ENCODE measurements at regions not wholly inside any gene's neighbourhood (a gene's known extent, or its start where the extent isn't known, plus 50 kb on each side); places are given as distances from the start of the nearest gene placed in this dataset.

DNA sequence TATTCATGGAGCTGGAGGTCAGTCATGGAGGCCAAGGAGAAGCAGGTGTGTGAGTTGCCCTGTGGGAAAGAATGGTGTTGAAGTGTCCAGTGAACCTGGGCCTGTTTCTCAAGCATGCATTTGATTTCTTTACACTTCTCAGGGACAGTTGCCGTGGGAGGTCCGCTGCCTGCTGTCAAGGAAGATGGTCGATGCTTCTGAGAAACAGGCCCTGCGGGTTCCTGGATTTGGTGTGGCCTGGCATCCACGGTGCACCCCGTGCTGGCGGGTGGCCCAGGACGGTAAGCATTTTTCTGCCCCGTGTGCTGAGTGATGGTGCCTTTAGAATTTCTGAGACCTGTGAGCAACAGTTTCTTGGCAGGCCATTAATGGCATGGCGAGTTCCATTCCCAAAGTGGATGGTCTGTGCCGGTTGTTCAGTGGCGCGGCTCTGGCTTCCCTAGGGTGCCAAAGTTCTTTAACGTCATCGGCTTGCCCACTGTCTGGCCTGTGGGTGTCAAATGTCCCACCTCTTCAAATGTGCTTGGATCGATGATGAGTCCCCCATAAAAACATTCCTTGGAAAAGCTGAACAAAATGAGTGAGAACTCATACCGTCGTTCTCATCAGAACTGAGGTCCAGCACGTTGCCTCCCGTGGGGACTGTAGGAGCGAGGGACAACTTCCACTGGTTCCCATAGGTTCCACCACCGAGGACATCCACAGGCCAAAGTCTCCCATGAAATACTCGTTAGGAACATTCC, 107.2 kb downstream of the SNRPN start:
- no peaks in the 10 kb centered on the region for H3K27me3 ChIP-seq (ENCODE audit: control insufficient read depth, insufficient read depth, low read length)
- H3K27ac ChIP-seq (ENCODE audit: insufficient read depth, low read length, poor library complexity, severe bottlenecking) = no peak overlapping the region
- H3K27me3 Mint-ChIP-seq = no peaks in the 10 kb centered on the region
- H3K4me3 ChIP-seq (ENCODE audit: low read depth, low read length) = no peak overlapping the region
- H3K9me3 Mint-ChIP-seq = peaks cover 0 to 98% (median 54%) of the 10 kb centered on the region in 7 donors
- no peaks in the 10 kb centered on the region for H3K4me1 ChIP-seq (ENCODE audit: control insufficient read depth, insufficient read depth, low read length, poor library complexity, severe bottlenecking)
- ATAC-seq (ENCODE audit: low read depth in 2 of 2) (no peak), DNase-seq (no peak)
- no peak overlapping the region for H3K27ac Mint-ChIP-seq
- H3K4me3 Mint-ChIP-seq = peak overlapping the region in 1 of 4 donors; percentile 13
- H3K4me1 Mint-ChIP-seq = no peaks in the 10 kb centered on the region
- peaks cover 76% of the 10 kb centered on the region for H3K36me3 Mint-ChIP-seq
- peaks cover 74% of the 10 kb centered on the region for H3K36me3 ChIP-seq (ENCODE audit: control insufficient read depth, insufficient read depth, low read length)
- peaks cover 90 to 100% of the 10 kb centered on the region in 2 experiments for H3K9me3 ChIP-seq (ENCODE audit: control insufficient read depth in 2 of 2, low read length in 2 of 2)

DNA sequence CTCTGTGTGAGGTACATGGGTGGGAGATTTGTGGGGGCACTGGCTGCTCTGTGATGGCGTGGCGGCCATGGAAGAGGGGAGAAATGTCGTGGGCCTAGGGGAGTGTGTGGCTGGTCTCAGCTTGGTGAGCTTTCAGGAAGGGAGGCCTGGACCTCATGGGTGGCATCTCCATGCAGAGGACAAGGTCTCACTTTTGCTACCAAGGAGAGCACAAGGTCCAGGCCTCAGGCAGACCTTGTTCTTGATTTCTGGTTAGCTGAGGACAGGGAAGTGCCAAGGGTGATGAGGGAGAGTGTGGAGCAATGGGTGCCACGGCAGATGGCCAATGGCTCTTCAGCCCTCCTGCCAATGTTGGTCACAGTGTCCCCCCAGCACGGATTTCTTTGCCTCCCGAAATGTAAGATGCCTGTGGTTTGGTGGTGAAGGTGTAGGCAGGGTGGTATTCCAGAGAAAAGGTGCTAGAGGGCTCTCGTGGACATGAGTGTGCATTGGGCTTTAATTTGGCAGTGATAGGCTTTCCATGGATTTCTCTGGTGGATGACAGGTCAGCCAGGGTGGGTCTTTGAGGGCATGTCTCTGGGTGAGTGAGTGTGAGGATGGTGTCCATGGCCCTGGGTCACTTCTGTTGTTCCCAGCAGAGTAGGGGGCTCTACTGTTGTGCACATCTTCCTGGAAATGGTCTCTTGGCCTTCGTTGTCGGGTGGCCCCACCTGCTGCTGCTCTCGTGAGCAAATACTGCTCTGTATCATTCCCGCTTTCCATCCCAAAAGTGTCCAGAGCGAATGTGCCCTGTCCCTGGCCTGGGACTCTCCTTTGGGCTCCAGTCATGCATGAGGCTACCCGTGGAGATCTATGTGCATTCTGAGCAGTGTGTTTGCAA, 108.0 kb downstream of the SNRPN start:
- no peaks in the 10 kb centered on the region for H3K27me3 ChIP-seq (ENCODE audit: control insufficient read depth, insufficient read depth, low read length)

DNA sequence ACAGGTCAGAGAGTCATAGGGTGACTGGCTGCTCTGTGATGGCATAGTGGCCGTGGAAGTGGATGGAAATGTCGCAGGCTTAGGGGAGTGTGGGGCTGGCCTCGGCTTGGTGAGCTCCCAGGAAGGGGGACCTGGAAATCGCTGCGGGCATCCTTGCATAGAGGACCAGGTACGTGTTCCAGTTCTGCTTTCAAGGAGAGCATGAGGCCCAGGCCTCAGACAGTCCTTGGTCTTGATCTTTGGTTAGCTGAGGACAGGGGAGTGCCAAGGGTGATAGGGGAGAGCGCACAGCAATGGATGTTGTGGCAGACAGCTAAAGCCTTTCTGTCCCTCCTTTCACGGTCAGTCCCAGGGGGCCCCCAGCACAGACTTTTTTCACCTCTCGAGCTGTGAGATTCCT, 110.5 kb downstream of the SNRPN start:
- Mint-ChIP-seq H3K9me3 (peaks cover 0 to 98% (median 48%) of the 10 kb centered on the region in 7 donors), H3K4me3 (no peak overlapping the region), H3K27me3 (no peaks in the 10 kb centered on the region), H3K36me3 (peaks cover 75% of the 10 kb centered on the region), H3K4me1 (no peaks in the 10 kb centered on the region), H3K27ac (no peak overlapping the region)
- Histone ChIP-seq H3K27ac (ENCODE audit: insufficient read depth, low read length, poor library complexity, severe bottlenecking) (no peak overlapping the region), H3K4me3 (ENCODE audit: low read depth, low read length) (no peak overlapping the region), H3K36me3 (ENCODE audit: control insufficient read depth, insufficient read depth, low read length) (peaks cover 83% of the 10 kb centered on the region), H3K4me1 (ENCODE audit: control insufficient read depth, insufficient read depth, low read length, poor library complexity, severe bottlenecking) (no peaks in the 10 kb centered on the region), H3K9me3 (ENCODE audit: control insufficient read depth in 2 of 2, low read length in 2 of 2) (peaks cover 91 to 100% of the 10 kb centered on the region in 2 experiments), H3K27me3 (ENCODE audit: control insufficient read depth, insufficient read depth, low read length) (no peaks in the 10 kb centered on the region)
- DNase-seq = no peak
- no peak for ATAC-seq (ENCODE audit: low read depth in 2 of 2)

More for the DNA sequence above, 108.0 kb downstream of the SNRPN start:
- no peaks in the 10 kb centered on the region for H3K4me1 ChIP-seq (ENCODE audit: control insufficient read depth, insufficient read depth, low read length, poor library complexity, severe bottlenecking)
- peaks cover 0 to 98% (median 54%) of the 10 kb centered on the region in 7 donors for H3K9me3 Mint-ChIP-seq
- H3K36me3 ChIP-seq (ENCODE audit: control insufficient read depth, insufficient read depth, low read length) = peaks cover 78% of the 10 kb centered on the region
- H3K27ac Mint-ChIP-seq = no peak overlapping the region
- H3K4me1 Mint-ChIP-seq = no peaks in the 10 kb centered on the region
- DNase-seq = no peak
- H3K36me3 Mint-ChIP-seq = peaks cover 76% of the 10 kb centered on the region
- no peak overlapping the region for H3K27ac ChIP-seq (ENCODE audit: insufficient read depth, low read length, poor library complexity, severe bottlenecking)
- no peak overlapping the region for H3K4me3 Mint-ChIP-seq
- no peak for ATAC-seq (ENCODE audit: low read depth in 2 of 2)
- no peak overlapping the region for H3K4me3 ChIP-seq (ENCODE audit: low read depth, low read length)
- H3K27me3 Mint-ChIP-seq = no peaks in the 10 kb centered on the region
- H3K9me3 ChIP-seq (ENCODE audit: control insufficient read depth in 2 of 2, low read length in 2 of 2) = peaks cover 91 to 100% of the 10 kb centered on the region in 2 experiments

DNA sequence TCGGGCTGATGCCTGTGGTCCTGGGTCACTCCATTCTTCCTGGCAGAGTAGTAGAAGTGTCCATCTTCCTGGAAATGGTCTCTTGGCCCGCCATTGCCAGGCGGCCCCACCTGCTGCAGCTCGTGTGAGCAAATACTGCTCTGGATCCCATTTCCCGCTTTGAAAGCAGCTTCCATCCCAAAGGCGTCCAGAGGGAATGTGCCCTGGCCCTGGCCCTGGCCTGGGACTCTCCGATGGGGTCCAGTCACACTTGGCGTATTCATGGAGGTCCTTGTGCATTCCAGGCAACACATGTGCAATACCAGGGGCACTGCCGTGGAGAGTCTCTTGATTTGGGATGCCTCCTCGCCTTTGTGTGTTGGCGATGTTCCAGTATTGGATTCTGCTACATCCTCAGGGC, 111.1 kb downstream of the SNRPN start:
- DNase-seq = no peak
- Mint-ChIP-seq H3K4me1 (no peaks in the 10 kb centered on the region), H3K27ac (no peak overlapping the region), H3K27me3 (no peaks in the 10 kb centered on the region), H3K4me3 (no peak overlapping the region), H3K9me3 (peaks cover 0 to 98% (median 45%) of the 10 kb centered on the region in 7 donors), H3K36me3 (peaks cover 75% of the 10 kb centered on the region)
- no peaks in the 10 kb centered on the region for H3K4me1 ChIP-seq (ENCODE audit: control insufficient read depth, insufficient read depth, low read length, poor library complexity, severe bottlenecking)
- ATAC-seq (ENCODE audit: low read depth in 2 of 2) = no peak
- H3K27me3 ChIP-seq (ENCODE audit: control insufficient read depth, insufficient read depth, low read length) = no peaks in the 10 kb centered on the region
- H3K27ac ChIP-seq (ENCODE audit: insufficient read depth, low read length, poor library complexity, severe bottlenecking) = no peak overlapping the region
- H3K4me3 ChIP-seq (ENCODE audit: low read depth, low read length) = no peak overlapping the region
- peaks cover 89% of the 10 kb centered on the region for H3K36me3 ChIP-seq (ENCODE audit: control insufficient read depth, insufficient read depth, low read length)
- H3K9me3 ChIP-seq (ENCODE audit: control insufficient read depth in 2 of 2, low read length in 2 of 2) = peaks cover 93 to 100% of the 10 kb centered on the region in 2 experiments

DNA sequence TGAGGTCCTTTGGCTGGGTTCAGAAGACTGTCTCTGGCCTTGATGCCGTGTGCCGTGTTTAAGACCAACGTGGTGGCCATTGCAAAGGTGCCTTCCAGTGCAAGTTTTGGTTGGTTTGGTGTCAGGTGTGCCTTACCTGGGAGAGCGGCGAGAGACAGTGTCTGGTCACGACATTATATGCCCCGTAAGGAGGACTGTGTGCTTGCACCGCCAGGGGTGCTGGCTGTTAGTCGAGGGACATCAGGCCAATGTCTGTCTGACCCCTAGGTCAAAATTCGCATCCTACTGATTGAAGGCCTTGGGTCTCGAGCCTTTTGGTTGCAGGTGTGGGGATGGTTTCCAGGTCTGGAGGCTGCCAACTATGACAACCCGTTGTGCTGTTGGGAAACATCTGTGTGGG, 111.9 kb downstream of the SNRPN start:
- H3K4me1 ChIP-seq (ENCODE audit: control insufficient read depth, insufficient read depth, low read length, poor library complexity, severe bottlenecking) = no peaks in the 10 kb centered on the region
- peaks cover 76% of the 10 kb centered on the region for H3K36me3 Mint-ChIP-seq

DNA sequence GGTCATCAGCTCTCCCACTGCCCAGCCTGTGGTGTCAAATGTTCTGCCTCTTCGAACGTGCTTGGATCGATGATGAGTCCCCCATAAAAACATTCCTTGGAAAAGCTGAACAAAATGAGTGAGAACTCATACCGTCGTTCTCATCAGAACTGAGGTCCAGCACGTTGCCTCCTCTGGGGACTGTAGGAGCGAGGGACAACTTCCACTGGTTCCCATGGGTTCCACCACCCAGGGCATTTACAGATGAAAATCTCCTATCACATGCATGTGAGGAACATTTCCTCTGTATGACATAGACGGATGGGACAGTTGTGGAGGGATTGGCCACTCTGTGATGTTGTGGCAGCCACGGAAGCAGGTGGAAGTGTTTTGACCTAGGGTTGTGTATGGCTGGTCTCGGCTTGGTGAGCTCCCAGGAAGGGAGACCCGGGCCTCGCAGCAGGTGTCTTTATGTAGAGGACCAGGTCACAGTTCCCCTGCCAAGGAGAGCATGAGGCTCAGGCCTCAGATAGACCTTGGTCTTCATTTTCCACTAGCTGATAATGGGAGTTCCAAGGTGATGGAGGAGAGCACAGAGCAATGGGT, 113.0 kb downstream of the SNRPN start:
- Histone ChIP-seq H3K36me3 (ENCODE audit: control insufficient read depth, insufficient read depth, low read length) (peaks cover 93% of the 10 kb centered on the region), H3K4me1 (ENCODE audit: control insufficient read depth, insufficient read depth, low read length, poor library complexity, severe bottlenecking) (no peaks in the 10 kb centered on the region), H3K27ac (ENCODE audit: insufficient read depth, low read length, poor library complexity, severe bottlenecking) (no peak overlapping the region), H3K27me3 (ENCODE audit: control insufficient read depth, insufficient read depth, low read length) (no peaks in the 10 kb centered on the region), H3K4me3 (ENCODE audit: low read depth, low read length) (no peak overlapping the region), H3K9me3 (ENCODE audit: control insufficient read depth in 2 of 2, low read length in 2 of 2) (peaks cover 95 to 100% of the 10 kb centered on the region in 2 experiments)
- ATAC-seq (ENCODE audit: low read depth in 2 of 2) = no peak
- Mint-ChIP-seq H3K4me3 (no peak overlapping the region), H3K9me3 (peaks cover 0 to 99% (median 43%) of the 10 kb centered on the region in 7 donors), H3K27ac (no peak overlapping the region), H3K4me1 (no peaks in the 10 kb centered on the region), H3K27me3 (no peaks in the 10 kb centered on the region), H3K36me3 (peaks cover 74% of the 10 kb centered on the region)
- DNase-seq = no peak

More for the DNA sequence above, 111.9 kb downstream of the SNRPN start:
- Mint-ChIP-seq H3K4me1 (no peaks in the 10 kb centered on the region), H3K4me3 (peak overlapping the region in 2 of 4 donors; percentile 37 to 38), H3K27ac (no peak overlapping the region), H3K9me3 (peaks cover 0 to 99% (median 43%) of the 10 kb centered on the region in 7 donors), H3K27me3 (no peaks in the 10 kb centered on the region)
- peaks cover 89% of the 10 kb centered on the region for H3K36me3 ChIP-seq (ENCODE audit: control insufficient read depth, insufficient read depth, low read length)
- H3K27me3 ChIP-seq (ENCODE audit: control insufficient read depth, insufficient read depth, low read length) = no peaks in the 10 kb centered on the region
- no peak for DNase-seq
- no peak for ATAC-seq (ENCODE audit: low read depth in 2 of 2)
- peaks cover 93 to 100% of the 10 kb centered on the region in 2 experiments for H3K9me3 ChIP-seq (ENCODE audit: control insufficient read depth in 2 of 2, low read length in 2 of 2)
- H3K27ac ChIP-seq (ENCODE audit: insufficient read depth, low read length, poor library complexity, severe bottlenecking) = no peak overlapping the region
- no peak overlapping the region for H3K4me3 ChIP-seq (ENCODE audit: low read depth, low read length)

DNA sequence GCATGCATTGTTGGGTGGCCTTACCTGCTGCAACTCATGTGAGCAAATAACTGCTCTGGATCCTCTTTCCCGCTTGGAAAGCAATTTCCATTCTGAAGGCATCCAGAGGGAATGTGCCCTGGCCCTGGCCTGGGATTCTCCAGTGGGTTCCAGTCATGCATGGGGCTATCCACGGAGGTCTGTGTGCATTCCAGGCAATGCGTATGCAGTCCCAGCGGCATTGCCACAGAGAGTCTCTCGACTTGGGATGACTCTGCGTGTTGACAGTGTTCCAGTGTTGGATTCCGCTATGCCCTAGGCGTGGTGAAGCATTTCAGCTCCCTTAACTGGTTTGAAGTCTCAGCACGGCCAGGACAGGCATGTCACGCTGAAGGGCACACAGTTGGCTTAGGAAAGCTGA, 113.9 kb downstream of the SNRPN start:
- peaks cover 0 to 99% (median 41%) of the 10 kb centered on the region in 7 donors for H3K9me3 Mint-ChIP-seq
- Histone ChIP-seq H3K27me3 (ENCODE audit: control insufficient read depth, insufficient read depth, low read length) (no peaks in the 10 kb centered on the region), H3K9me3 (ENCODE audit: control insufficient read depth in 2 of 2, low read length in 2 of 2) (peaks cover 95 to 100% of the 10 kb centered on the region in 2 experiments), H3K27ac (ENCODE audit: insufficient read depth, low read length, poor library complexity, severe bottlenecking) (no peak overlapping the region), H3K4me1 (ENCODE audit: control insufficient read depth, insufficient read depth, low read length, poor library complexity, severe bottlenecking) (no peaks in the 10 kb centered on the region), H3K36me3 (ENCODE audit: control insufficient read depth, insufficient read depth, low read length) (peaks cover 89% of the 10 kb centered on the region), H3K4me3 (ENCODE audit: low read depth, low read length) (no peak overlapping the region)
- no peak overlapping the region for H3K27ac Mint-ChIP-seq
- H3K4me3 Mint-ChIP-seq = no peak overlapping the region
- no peak for DNase-seq
- no peak for ATAC-seq (ENCODE audit: low read depth in 2 of 2)
- H3K36me3 Mint-ChIP-seq = peaks cover 71% of the 10 kb centered on the region
- no peaks in the 10 kb centered on the region for H3K4me1 Mint-ChIP-seq
- no peaks in the 10 kb centered on the region for H3K27me3 Mint-ChIP-seq
